ENCODE measurements at regions not wholly inside any gene's neighbourhood (a gene's known extent, or its start where the extent isn't known, plus 50 kb on each side); places are given as distances from the start of the nearest gene placed in this dataset.

DNA sequence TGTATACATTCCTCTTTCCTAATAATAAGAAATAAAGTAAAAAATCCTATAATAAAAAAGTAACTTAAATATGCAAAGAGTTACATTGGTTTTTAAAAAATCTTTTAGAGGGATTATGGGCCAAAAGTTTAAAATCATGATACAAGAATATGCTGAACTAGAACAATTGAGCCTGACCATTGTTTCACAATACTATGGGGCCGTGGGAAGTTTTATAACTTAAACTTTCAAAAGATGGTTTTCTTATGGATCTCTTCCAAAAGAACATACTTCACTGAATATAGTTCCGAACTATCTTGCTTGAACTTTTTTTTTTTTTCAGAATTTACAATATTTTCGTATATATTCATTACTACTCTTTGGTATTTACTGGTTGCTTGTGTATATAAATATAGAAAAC lies 97.6 kb downstream of the NFKBIZ start:
- H3K27me3 ChIP-seq (replicated peaks in 1 of 4; ENCODE audit: control extremely low read depth in 1 of 4, control insufficient read depth in 3 of 4, insufficient read depth in 4 of 4, low read length in 3 of 4), result no peaks in the 10 kb centered on the region

DNA sequence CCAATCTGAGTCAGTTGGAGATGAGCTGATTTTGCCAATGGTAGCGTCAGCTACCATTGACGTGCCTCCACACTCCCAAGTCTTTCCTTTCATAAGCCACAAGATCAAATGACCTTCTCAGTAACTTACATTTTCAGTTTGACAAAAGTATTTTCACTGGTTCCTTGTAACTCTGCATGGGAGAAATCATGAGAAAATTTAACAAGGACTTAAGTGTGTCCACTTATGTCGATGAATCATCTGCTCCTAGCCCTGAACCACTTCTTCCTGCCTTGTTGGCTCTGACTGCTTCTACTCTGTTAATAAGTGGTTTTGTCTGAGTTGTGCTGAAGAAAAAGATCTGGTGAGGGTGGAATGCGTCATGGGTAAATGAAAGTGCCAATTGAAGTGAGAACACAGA lies 101.2 kb downstream of the NFKBIZ start:
- Histone ChIP-seq H4K20me1 (ENCODE audit: control insufficient read depth, insufficient read depth, low read length, poor library complexity, severe bottlenecking) (no peaks in the 10 kb centered on the region), H3K9ac (ENCODE audit: low read length) (no peak overlapping the region), H3K27me3 (replicated peaks in 1 of 4; ENCODE audit: control extremely low read depth in 1 of 4, control insufficient read depth in 3 of 4, insufficient read depth in 4 of 4, low read length in 3 of 4) (no peaks in the 10 kb centered on the region), H3K27ac (ENCODE audit: low read length in 2 of 2) (no peak overlapping the region), H3K36me3 (replicated peaks in 1 of 2; ENCODE audit: control extremely low read depth in 1 of 2, control insufficient read depth in 1 of 2, extremely low read depth in 1 of 2, insufficient read depth in 2 of 2, low read length in 1 of 2) (no peaks in the 10 kb centered on the region), H3K4me2 (replicated peaks; ENCODE audit: low read depth, low read length, poor library complexity, severe bottlenecking) (no peak overlapping the region), H3K79me2 (ENCODE audit: control insufficient read depth, insufficient read depth, low read length) (no peaks in the 10 kb centered on the region), H3K4me3 (ENCODE audit: control extremely low read depth in 1 of 5, extremely low read depth in 1 of 5, insufficient read depth in 1 of 5, low read depth in 2 of 5, low read length in 4 of 5) (no peak overlapping the region), H2AFZ (ENCODE audit: insufficient read depth, low read depth, low read length, poor library complexity, severe bottlenecking) (no peak overlapping the region), H3K9me3 (ENCODE audit: control extremely low read depth in 1 of 3, control insufficient read depth in 2 of 3, insufficient read depth in 1 of 3, low read length in 2 of 3) (peaks cover 0 to 3% (median 0%) of the 10 kb centered on the region in 3 donors), H3K4me1 (ENCODE audit: control insufficient read depth in 2 of 2, insufficient read depth in 2 of 2, low read length in 2 of 2) (peaks cover 7 to 14% of the 10 kb centered on the region in 2 donors)
- H3K9me3 Mint-ChIP-seq (ENCODE audit: insufficient read depth), result no peaks in the 10 kb centered on the region
- no peak overlapping the region for H3K4me3 Mint-ChIP-seq
- H3K27ac Mint-ChIP-seq, result no peak overlapping the region
- no peak for TF ChIP-seq EZH2 (IDR thresholded peaks at IDR 0.05; ENCODE audit: borderline replicate concordance, insufficient read depth, low read depth, low read length, poor library complexity, severe bottlenecking)
- TF ChIP-seq, protein P1, sequence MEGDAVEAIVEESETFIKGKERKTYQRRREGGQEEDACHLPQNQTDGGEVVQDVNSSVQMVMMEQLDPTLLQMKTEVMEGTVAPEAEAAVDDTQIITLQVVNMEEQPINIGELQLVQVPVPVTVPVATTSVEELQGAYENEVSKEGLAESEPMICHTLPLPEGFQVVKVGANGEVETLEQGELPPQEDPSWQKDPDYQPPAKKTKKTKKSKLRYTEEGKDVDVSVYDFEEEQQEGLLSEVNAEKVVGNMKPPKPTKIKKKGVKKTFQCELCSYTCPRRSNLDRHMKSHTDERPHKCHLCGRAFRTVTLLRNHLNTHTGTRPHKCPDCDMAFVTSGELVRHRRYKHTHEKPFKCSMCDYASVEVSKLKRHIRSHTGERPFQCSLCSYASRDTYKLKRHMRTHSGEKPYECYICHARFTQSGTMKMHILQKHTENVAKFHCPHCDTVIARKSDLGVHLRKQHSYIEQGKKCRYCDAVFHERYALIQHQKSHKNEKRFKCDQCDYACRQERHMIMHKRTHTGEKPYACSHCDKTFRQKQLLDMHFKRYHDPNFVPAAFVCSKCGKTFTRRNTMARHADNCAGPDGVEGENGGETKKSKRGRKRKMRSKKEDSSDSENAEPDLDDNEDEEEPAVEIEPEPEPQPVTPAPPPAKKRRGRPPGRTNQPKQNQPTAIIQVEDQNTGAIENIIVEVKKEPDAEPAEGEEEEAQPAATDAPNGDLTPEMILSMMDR (IDR thresholded peaks at IDR 0.05), result no peak
- intact Hi-C loops (cut with micrococcal nuclease), result no loop called here
- CTCF ChIA-PET, result interaction anchor here (1.2 kb wide), 1 partner anchor 275 kb away, joined by 3 read pairs; no protein-coding TSS in a partner anchor
- POLR2A ChIA-PET, result no interaction called here
- peaks cover 26% of the 10 kb centered on the region for H3K4me1 Mint-ChIP-seq
- no peak for DNase-seq
- no peak for ATAC-seq (ENCODE audit: low read depth)
- WGBS (ENCODE audit: insufficient coverage), result 93% methylated on average over 2 of the region's 4 CpGs
- H3K27me3 Mint-ChIP-seq, result no peaks in the 10 kb centered on the region

More for the DNA sequence above, 97.6 kb downstream of the NFKBIZ start:
- Histone ChIP-seq H3K9me3 (ENCODE audit: control extremely low read depth in 1 of 3, control insufficient read depth in 2 of 3, insufficient read depth in 1 of 3, low read length in 2 of 3) (no peaks in the 10 kb centered on the region), H3K36me3 (replicated peaks in 1 of 2; ENCODE audit: control extremely low read depth in 1 of 2, control insufficient read depth in 1 of 2, extremely low read depth in 1 of 2, insufficient read depth in 2 of 2, low read length in 1 of 2) (no peaks in the 10 kb centered on the region), H3K79me2 (ENCODE audit: control insufficient read depth, insufficient read depth, low read length) (no peaks in the 10 kb centered on the region), H3K4me2 (replicated peaks; ENCODE audit: low read depth, low read length, poor library complexity, severe bottlenecking) (no peak overlapping the region), H2AFZ (ENCODE audit: insufficient read depth, low read depth, low read length, poor library complexity, severe bottlenecking) (no peak overlapping the region), H3K9ac (ENCODE audit: low read length) (no peak overlapping the region), H3K4me1 (ENCODE audit: control insufficient read depth in 2 of 2, insufficient read depth in 2 of 2, low read length in 2 of 2) (peaks cover 22 to 32% of the 10 kb centered on the region in 2 donors), H3K4me3 (ENCODE audit: control extremely low read depth in 1 of 5, extremely low read depth in 1 of 5, insufficient read depth in 1 of 5, low read depth in 2 of 5, low read length in 4 of 5) (no peak overlapping the region), H4K20me1 (ENCODE audit: control insufficient read depth, insufficient read depth, low read length, poor library complexity, severe bottlenecking) (no peaks in the 10 kb centered on the region), H3K27ac (ENCODE audit: low read length in 2 of 2) (no peak overlapping the region)
- intact Hi-C loops (cut with micrococcal nuclease), result no loop called here
- no peak for DNase-seq
- Mint-ChIP-seq H3K27me3 (no peaks in the 10 kb centered on the region), H3K4me1 (peaks cover 46% of the 10 kb centered on the region), H3K9me3 (ENCODE audit: insufficient read depth) (no peaks in the 10 kb centered on the region), H3K4me3 (no peak overlapping the region), H3K27ac (no peak overlapping the region)
- TF ChIP-seq, protein P1 (IDR thresholded peaks at IDR 0.05), result no peak
- no peak for TF ChIP-seq EZH2 (IDR thresholded peaks at IDR 0.05; ENCODE audit: borderline replicate concordance, insufficient read depth, low read depth, low read length, poor library complexity, severe bottlenecking)
- ChIA-PET CTCF (no interaction called here), POLR2A (no interaction called here)
- WGBS (ENCODE audit: insufficient coverage), result no CpG with 5 or more reads among the region's 3 CpGs
- no peak for ATAC-seq (ENCODE audit: low read depth)

Measured in B cell (primary cell).